ENCODE measurements at regions not wholly inside any gene's neighbourhood (a gene's known extent, or its start where the extent isn't known, plus 50 kb on each side); places are given as distances from the start of the nearest gene placed in this dataset.

DNA sequence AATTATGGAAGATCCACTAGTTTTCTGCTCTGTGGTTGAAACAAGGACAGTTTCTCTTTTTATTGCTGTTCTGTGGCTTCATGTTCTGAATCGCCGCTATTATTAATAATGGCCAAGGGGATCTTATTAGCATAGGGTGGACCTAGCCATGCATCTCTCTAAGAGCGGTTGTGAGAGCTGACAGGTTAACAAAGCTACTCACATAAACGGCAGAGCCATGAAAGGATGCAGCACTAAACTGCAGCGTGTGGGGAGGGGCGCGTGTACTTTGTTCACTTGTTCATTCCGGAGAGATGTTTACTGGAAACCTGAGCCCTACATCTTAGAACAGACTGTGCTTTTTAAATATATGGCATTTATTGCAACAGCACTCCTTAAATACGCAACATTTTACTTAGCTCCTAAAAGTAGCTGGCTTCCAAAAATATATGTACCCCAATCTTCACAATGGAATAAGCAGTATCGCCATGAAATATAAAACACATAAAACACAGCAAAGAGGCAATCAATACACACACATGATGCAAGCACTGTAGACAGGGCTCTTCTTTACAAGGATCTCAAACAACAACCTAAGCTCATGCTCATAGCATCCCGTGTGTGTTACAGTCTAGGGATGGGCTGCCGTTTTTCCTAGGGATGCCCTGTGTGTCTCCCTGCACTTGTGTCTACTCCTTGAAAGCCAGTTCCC is 424.6 kb downstream of the MED10 start:
- no peaks in the 10 kb centered on the region for H3K4me1 ChIP-seq (ENCODE audit: control insufficient read depth, insufficient read depth, low read length, poor library complexity, severe bottlenecking)
- 86 to 91% methylated on average over 6 to 11 of the region's 12 CpGs for WGBS, 2 experiments (ENCODE audit: insufficient coverage in 2 of 2)
- H3K9me3 ChIP-seq (ENCODE audit: control insufficient read depth, low read length): peaks cover 3% of the 10 kb centered on the region
- H3K4me3 ChIP-seq (ENCODE audit: extremely low read depth, insufficient read depth, low read length, poor library complexity, severe bottlenecking): no peak overlapping the region
- no peak overlapping the region for H3K27ac ChIP-seq (ENCODE audit: low read depth, low read length, severe bottlenecking)
- no peaks in the 10 kb centered on the region for H3K36me3 ChIP-seq (ENCODE audit: control insufficient read depth, insufficient read depth, low read length)

DNA sequence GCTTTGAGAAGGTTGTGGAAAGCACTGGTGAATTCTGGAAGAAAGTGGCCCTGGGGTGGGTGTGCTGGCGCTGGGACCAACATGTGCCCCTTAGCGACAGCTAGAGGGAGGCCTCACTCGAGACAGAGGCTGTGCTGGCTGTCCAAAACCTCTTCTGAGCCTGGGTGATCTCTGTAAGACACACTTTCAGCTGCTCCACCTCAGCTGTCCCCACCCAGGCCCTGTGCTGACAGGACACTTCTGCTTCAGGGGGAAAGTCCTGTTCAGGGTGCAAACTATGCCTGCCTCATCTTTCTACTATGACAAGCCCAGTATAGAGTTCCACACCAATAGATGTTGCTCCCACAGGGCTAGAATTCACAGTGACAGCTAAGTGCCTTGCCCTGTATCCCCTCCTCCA is 426.4 kb downstream of the MED10 start:
- H3K27ac ChIP-seq (ENCODE audit: low read depth, low read length, severe bottlenecking): no peak overlapping the region
- 88 to 93% methylated on average over 3 of the region's 3 CpGs for WGBS, 2 experiments (ENCODE audit: insufficient coverage in 2 of 2)
- no peaks in the 10 kb centered on the region for H3K36me3 ChIP-seq (ENCODE audit: control insufficient read depth, insufficient read depth, low read length)
- H3K9me3 ChIP-seq (ENCODE audit: control insufficient read depth, low read length): peaks cover 3% of the 10 kb centered on the region
- no peak overlapping the region for H3K4me3 ChIP-seq (ENCODE audit: extremely low read depth, insufficient read depth, low read length, poor library complexity, severe bottlenecking)
- H3K4me1 ChIP-seq (ENCODE audit: control insufficient read depth, insufficient read depth, low read length, poor library complexity, severe bottlenecking): no peaks in the 10 kb centered on the region

DNA sequence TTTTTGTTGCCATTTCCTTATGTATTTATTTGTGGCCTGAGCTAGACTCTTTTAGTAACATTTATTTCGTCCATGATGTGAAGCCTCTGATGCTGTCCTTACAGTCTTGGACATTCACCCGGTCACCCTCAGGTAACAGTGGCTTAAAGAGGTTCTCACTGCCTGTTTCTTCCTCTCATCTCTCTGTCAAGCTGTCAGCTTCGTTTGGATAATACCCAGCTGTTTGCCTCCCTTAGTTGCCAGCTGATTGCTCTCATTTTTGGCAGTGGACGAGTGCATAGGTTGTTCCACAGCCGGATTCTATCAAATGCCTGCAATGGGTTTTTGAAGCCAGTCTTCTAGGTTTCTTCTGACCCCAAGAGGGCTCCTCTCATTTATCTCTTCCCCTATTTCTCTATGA is 427.7 kb downstream of the MED10 start:
- no peaks in the 10 kb centered on the region for H3K4me1 ChIP-seq (ENCODE audit: control insufficient read depth, insufficient read depth, low read length, poor library complexity, severe bottlenecking)
- H3K27ac ChIP-seq (ENCODE audit: low read depth, low read length, severe bottlenecking): no peak overlapping the region
- H3K36me3 ChIP-seq (ENCODE audit: control insufficient read depth, insufficient read depth, low read length): no peaks in the 10 kb centered on the region
- no peak overlapping the region for H3K4me3 ChIP-seq (ENCODE audit: extremely low read depth, insufficient read depth, low read length, poor library complexity, severe bottlenecking)
- 78 to 90% methylated on average over 5 of the region's 5 CpGs for WGBS, 2 experiments (ENCODE audit: insufficient coverage in 2 of 2)
- H3K9me3 ChIP-seq (ENCODE audit: control insufficient read depth, low read length): no peaks in the 10 kb centered on the region

DNA sequence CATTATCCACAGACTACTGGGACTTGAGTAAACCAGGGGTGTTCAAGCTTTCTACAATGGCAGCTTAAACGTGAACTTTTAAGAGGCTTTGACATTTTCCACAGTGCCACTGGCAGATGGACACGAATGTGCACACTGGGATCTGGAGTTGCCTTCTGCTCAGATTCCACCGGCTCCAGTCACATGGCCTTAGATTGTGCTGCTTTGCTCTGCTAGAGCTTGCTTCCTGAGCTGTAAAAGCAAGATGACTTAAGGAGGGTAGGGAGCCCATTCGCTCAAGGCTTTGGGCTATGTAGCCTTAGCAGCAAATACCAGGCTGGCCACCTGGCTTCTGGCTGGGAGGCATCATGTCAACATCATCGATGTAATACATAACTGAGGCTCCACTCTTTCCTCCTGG is 436.9 kb downstream of the MED10 start:
- Histone ChIP-seq H3K36me3 (ENCODE audit: control insufficient read depth, insufficient read depth, low read length) (no peaks in the 10 kb centered on the region), H3K27ac (ENCODE audit: low read depth, low read length, severe bottlenecking) (no peak overlapping the region), H3K9me3 (ENCODE audit: control insufficient read depth, low read length) (no peaks in the 10 kb centered on the region), H3K4me3 (ENCODE audit: extremely low read depth, insufficient read depth, low read length, poor library complexity, severe bottlenecking) (no peak overlapping the region), H3K4me1 (ENCODE audit: control insufficient read depth, insufficient read depth, low read length, poor library complexity, severe bottlenecking) (no peaks in the 10 kb centered on the region)
- WGBS, 2 experiments (ENCODE audit: insufficient coverage in 2 of 2): 87 to 95% methylated on average over 4 to 5 of the region's 5 CpGs

DNA sequence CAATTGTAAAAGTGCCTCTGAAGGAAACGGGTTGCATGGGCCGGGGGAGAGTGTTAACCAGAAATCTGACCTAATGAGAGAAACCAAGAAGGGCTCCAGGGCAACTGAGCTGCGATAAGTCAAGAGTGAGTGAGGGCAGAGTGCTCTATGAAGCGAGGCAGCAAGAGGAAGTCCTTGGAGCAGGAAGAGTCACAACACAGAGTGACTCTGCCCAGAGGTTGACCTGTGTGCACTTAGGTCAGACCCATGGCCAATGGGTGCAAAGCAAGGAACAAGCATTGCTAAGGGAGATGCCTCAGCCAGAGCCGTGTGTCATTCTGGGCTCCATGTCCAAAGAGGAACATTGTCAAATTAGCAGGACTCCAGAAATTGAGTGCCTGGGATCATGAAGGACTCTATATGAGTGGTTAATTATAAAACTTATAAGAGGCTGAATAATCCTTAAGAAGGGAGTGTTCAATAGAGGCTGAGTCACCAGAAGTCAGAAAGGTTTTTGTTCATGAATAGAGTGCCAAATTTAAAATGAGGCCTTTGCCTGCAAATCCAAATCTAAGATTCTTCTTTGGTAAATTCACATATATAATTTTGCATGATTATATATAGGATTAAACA is 438.5 kb downstream of the MED10 start:
- Histone ChIP-seq H3K4me1 (ENCODE audit: control insufficient read depth, insufficient read depth, low read length, poor library complexity, severe bottlenecking) (no peaks in the 10 kb centered on the region), H3K36me3 (ENCODE audit: control insufficient read depth, insufficient read depth, low read length) (no peaks in the 10 kb centered on the region), H3K4me3 (ENCODE audit: extremely low read depth, insufficient read depth, low read length, poor library complexity, severe bottlenecking) (no peak overlapping the region), H3K27ac (ENCODE audit: low read depth, low read length, severe bottlenecking) (no peak overlapping the region), H3K9me3 (ENCODE audit: control insufficient read depth, low read length) (no peaks in the 10 kb centered on the region)
- 90 to 92% methylated on average over 4 to 5 of the region's 5 CpGs for whole genome bisulfite sequencing, 2 experiments (ENCODE audit: insufficient coverage in 2 of 2)

DNA sequence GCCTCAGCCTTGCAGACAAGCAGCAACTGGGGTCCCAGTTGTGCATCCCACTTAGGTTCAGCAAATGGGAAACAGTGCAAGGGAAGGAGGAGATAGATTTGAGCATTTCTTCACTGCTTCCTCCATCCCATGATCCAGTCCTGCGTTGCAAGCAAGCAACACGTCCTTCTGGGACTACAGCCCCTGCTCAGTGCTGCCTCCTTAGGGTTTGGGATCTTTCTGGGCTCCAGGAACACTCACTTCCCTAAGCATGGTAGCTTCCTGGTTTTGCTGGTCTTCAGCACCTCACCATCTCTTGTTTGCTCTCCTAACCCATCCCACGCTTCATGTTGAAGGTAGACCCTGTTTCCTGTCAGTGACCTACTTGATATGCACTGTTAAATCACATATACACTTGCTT is 444.7 kb downstream of the MED10 start:
- no peak overlapping the region for H3K27ac ChIP-seq (ENCODE audit: low read depth, low read length, severe bottlenecking)
- H3K4me3 ChIP-seq (ENCODE audit: extremely low read depth, insufficient read depth, low read length, poor library complexity, severe bottlenecking): no peak overlapping the region
- no peaks in the 10 kb centered on the region for H3K36me3 ChIP-seq (ENCODE audit: control insufficient read depth, insufficient read depth, low read length)
- no peaks in the 10 kb centered on the region for H3K4me1 ChIP-seq (ENCODE audit: control insufficient read depth, insufficient read depth, low read length, poor library complexity, severe bottlenecking)
- H3K9me3 ChIP-seq (ENCODE audit: control insufficient read depth, low read length): no peaks in the 10 kb centered on the region
- 52 to 76% methylated on average over 2 of the region's 3 CpGs for WGBS, 2 experiments (ENCODE audit: insufficient coverage in 2 of 2)

DNA sequence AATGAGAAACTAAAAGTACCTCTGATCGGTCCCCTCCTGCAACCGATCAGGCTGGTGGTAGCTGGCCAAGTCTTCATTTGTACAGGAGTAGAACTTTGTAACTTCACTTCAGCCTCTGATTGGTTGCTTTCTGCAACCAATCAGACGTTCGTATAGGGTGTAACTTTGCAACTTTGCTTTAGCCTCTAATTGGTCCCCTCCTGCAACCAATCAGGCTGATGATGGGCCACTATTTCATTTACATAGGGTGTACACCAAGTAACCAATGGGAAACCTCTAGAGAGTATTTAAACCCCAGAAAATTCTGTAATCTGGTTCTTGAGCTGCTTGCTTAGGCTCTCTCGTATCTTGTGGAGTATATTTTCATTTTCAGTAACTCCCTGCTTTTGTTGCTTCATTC is 445.5 kb downstream of the MED10 start:
- Histone ChIP-seq H3K4me1 (ENCODE audit: control insufficient read depth, insufficient read depth, low read length, poor library complexity, severe bottlenecking) (no peaks in the 10 kb centered on the region), H3K4me3 (ENCODE audit: extremely low read depth, insufficient read depth, low read length, poor library complexity, severe bottlenecking) (no peak overlapping the region), H3K36me3 (ENCODE audit: control insufficient read depth, insufficient read depth, low read length) (no peaks in the 10 kb centered on the region), H3K27ac (ENCODE audit: low read depth, low read length, severe bottlenecking) (no peak overlapping the region), H3K9me3 (ENCODE audit: control insufficient read depth, low read length) (no peaks in the 10 kb centered on the region)
- WGBS, 2 experiments (ENCODE audit: insufficient coverage in 2 of 2): 87 to 93% methylated on average over 2 to 3 of the region's 5 CpGs

DNA sequence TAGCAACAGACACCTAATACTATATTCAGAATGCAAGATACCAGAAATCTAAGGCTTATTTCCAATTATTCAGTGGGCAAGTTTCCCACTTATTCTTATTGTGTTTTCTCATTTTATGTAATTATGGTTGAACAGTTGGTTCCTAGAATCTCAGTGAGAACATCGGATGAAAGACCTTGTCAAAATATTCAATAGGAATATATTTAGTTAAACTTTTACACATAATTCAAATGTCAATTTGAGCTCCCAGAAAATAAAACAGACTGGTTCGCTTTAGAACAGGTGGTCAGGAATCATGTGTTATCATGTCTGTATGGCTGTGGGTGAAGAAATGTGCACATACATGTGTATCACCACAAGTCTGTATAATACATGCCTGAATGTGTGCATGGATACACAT is 447.8 kb downstream of the MED10 start:
- Histone ChIP-seq H3K27ac (ENCODE audit: low read depth, low read length, severe bottlenecking) (no peak overlapping the region), H3K4me3 (ENCODE audit: extremely low read depth, insufficient read depth, low read length, poor library complexity, severe bottlenecking) (no peak overlapping the region), H3K4me1 (ENCODE audit: control insufficient read depth, insufficient read depth, low read length, poor library complexity, severe bottlenecking) (no peaks in the 10 kb centered on the region), H3K36me3 (ENCODE audit: control insufficient read depth, insufficient read depth, low read length) (no peaks in the 10 kb centered on the region), H3K9me3 (ENCODE audit: control insufficient read depth, low read length) (no peaks in the 10 kb centered on the region)
- no CpG with 5 or more reads among the region's 2 CpGs for WGBS, 2 experiments (ENCODE audit: insufficient coverage in 2 of 2)

DNA sequence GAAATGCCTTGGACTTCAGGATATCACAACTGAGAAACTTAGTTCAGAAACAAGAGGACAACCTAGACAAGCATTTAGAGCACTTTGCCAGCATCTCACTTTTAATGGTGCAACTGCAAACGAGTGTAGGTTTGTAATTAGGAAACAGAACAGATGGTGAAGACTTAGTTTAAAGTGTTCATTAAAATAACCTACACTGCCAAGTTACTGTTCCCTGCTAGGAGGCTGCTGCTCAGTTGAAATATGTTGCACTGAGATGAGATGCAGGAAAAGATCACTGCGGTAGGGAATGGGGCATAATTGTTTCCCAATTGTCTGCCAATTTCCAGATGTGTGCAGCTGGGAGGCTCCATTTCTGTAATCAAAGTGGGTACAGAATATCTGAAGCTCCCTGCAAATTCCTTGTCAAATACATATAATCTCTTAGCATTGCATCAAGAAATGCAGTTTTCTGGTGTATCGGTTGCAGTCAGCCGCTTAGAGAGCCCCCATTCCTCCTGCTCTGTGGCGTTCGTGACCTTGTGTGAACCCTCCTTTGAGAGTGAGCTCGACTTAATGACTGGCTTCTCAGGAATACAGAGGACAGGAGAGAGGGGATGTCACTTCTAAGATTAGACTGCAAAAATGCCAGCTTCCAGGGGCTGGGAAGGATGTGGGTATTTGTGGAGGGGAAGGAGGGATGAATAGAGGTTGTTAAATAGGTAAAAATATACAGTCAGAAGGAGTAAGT is 448.9 kb downstream of the MED10 start:
- Histone ChIP-seq H3K4me1 (ENCODE audit: control insufficient read depth, insufficient read depth, low read length, poor library complexity, severe bottlenecking) (no peaks in the 10 kb centered on the region), H3K36me3 (ENCODE audit: control insufficient read depth, insufficient read depth, low read length) (no peaks in the 10 kb centered on the region), H3K4me3 (ENCODE audit: extremely low read depth, insufficient read depth, low read length, poor library complexity, severe bottlenecking) (no peak overlapping the region), H3K9me3 (ENCODE audit: control insufficient read depth, low read length) (no peaks in the 10 kb centered on the region), H3K27ac (ENCODE audit: low read depth, low read length, severe bottlenecking) (no peak overlapping the region)
- 76 to 89% methylated on average over 6 of the region's 7 CpGs for WGBS, 2 experiments (ENCODE audit: insufficient coverage in 2 of 2)

DNA sequence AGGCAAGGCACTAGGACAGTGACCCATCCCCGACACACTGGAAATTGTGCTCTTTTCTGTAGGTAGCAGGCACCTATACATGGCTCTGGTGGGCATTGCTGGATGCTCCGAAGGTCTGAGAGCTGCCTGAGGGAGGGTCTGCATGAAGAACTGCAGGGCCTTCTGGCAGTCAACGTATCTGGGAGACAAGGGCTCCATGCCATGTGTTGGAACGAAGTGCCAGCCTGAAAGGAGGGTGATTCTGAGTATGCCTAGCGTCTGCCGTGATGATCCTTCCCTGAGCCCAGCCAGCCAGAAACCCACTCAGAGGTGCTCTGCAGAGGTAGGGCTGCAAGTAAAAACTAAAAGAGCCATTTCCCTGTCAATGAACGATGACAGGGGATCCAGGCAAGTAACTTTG is 453.2 kb downstream of the MED10 start:
- H3K36me3 ChIP-seq (ENCODE audit: control insufficient read depth, insufficient read depth, low read length): no peaks in the 10 kb centered on the region
- no peak overlapping the region for H3K4me3 ChIP-seq (ENCODE audit: extremely low read depth, insufficient read depth, low read length, poor library complexity, severe bottlenecking)
- H3K27ac ChIP-seq (ENCODE audit: low read depth, low read length, severe bottlenecking): no peak overlapping the region
- no peaks in the 10 kb centered on the region for H3K9me3 ChIP-seq (ENCODE audit: control insufficient read depth, low read length)
- WGBS, 2 experiments (ENCODE audit: insufficient coverage in 2 of 2): 84 to 96% methylated on average over 7 of the region's 7 CpGs
- H3K4me1 ChIP-seq (ENCODE audit: control insufficient read depth, insufficient read depth, low read length, poor library complexity, severe bottlenecking): no peaks in the 10 kb centered on the region

DNA sequence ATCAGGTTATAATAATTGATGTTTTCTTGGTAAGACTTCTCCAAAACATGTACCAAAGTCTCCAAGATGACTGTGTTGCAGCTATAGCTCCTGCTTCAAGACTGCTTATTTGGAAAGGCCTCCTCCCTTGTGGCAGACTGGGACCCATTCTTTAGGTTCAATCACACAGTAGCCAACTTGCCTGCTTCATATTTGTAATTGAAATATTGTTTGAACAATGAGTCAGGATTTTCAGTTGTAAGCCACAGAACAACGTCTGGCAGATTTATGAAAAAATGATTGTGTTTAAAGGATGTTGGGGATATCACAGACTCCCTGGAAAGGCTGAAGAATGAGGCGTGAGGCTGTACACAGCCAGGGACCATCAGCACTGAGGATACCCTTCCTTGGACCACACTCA is 458.9 kb downstream of the MED10 start:
- H3K27ac ChIP-seq (ENCODE audit: low read depth, low read length, severe bottlenecking): no peak overlapping the region
- H3K4me1 ChIP-seq (ENCODE audit: control insufficient read depth, insufficient read depth, low read length, poor library complexity, severe bottlenecking): no peaks in the 10 kb centered on the region
- no peak overlapping the region for H3K4me3 ChIP-seq (ENCODE audit: extremely low read depth, insufficient read depth, low read length, poor library complexity, severe bottlenecking)
- H3K36me3 ChIP-seq (ENCODE audit: control insufficient read depth, insufficient read depth, low read length): no peaks in the 10 kb centered on the region
- 78 to 89% methylated on average over 1 to 2 of the region's 2 CpGs for WGBS, 2 experiments (ENCODE audit: insufficient coverage in 2 of 2)
- H3K9me3 ChIP-seq (ENCODE audit: control insufficient read depth, low read length): no peaks in the 10 kb centered on the region

All from mesodermal cell (in vitro differentiated cells).